Kidney (tissue), 13 donors: ENCODE measurements at regions not wholly inside any gene's neighbourhood (a gene's known extent, or its start where the extent isn't known, plus 50 kb on each side); places are given as distances from the start of the nearest gene placed in this dataset.
A peak's percentile ranks its signal among the peaks of the same experiment; 100 is the strongest.

Experiments used
- DNase-seq, 5 donors: peaks; one replicate each; pipeline ENCODE4 v3.0.0-alpha.2; 2013 to 2020
- FAIRE-seq: peaks from 2 replicates; lab custom pipeline; 2012; peaks lifted over from hg19 to GRCh38; lab: Jason Lieb, UNC
- H3K27ac ChIP-seq, 2 donors: one replicate each; pipeline ENCODE4 v1.7.0; 2013; ENCODE audit warnings: low read depth in 2 of 2, low read length in 2 of 2, inconsistent platforms in 1 of 2
- H3K27me3 ChIP-seq: one replicate; pipeline ENCODE4 v1.7.1; 2013; ENCODE audit warnings: low read length, inconsistent platforms; ENCODE audit not compliant: control insufficient read depth, insufficient read depth
- H3K36me3 ChIP-seq, 3 donors: one replicate each; pipeline versions ENCODE4 v1.7.0 to v1.7.1; 2013; ENCODE audit warnings: low read length in 3 of 3, control low read depth in 1 of 3, inconsistent platforms in 1 of 3; ENCODE audit not compliant: insufficient read depth in 3 of 3, control insufficient read depth in 2 of 3
- H3K4me1 ChIP-seq, 3 donors: one replicate each; pipeline versions ENCODE4 v1.7.0 to v1.7.1; 2013; ENCODE audit warnings: low read length in 3 of 3, inconsistent platforms in 1 of 3, low read depth in 1 of 3; ENCODE audit not compliant: control insufficient read depth in 2 of 3, insufficient read depth in 2 of 3
- H3K4me3 ChIP-seq, 3 donors: one replicate each; pipeline versions ENCODE4 v1.7.0 to v1.8.1; 2013; ENCODE audit warnings: low read length in 3 of 3, control low read depth in 1 of 3, inconsistent platforms in 1 of 3
- H3K9ac ChIP-seq, 3 donors: one replicate each; pipeline versions ENCODE4 v1.7.0 to v1.7.1; 2013; ENCODE audit warnings: low read length in 3 of 3, control low read depth in 1 of 3, inconsistent platforms in 1 of 3
- H3K9me3 ChIP-seq, 3 donors: one replicate each; pipeline versions ENCODE4 v1.7.0 to v1.7.1; 2013; ENCODE audit warnings: low read length in 3 of 3, control low read depth in 1 of 3, inconsistent platforms in 1 of 3; ENCODE audit not compliant: control insufficient read depth in 2 of 3, insufficient read depth in 1 of 3
- CTCF ChIP-seq: IDR thresholded peaks from 3 replicates; pipeline ENCODE4 v1.5.1; 2012; ENCODE audit warnings: mild to moderate bottlenecking, moderate library complexity, borderline replicate concordance; ENCODE audit not compliant: insufficient read depth; ENCODE audit errors: extremely low read depth
- intact Hi-C: fragments of 100-400 bp; cut with DNase I; formaldehyde crosslinking; loops from one replicate; pipeline ENCODE4 v1.11.1; 2022
- donor health status: control.
- donor health status: control.
- donor health status: control.
- donor health status: control.
- donor health status: control.
- donor health status: DM: yes; HTN: yes; CAD: no.
- donor health status: Normal renal cell carcinoma (clear cell type).

- intact Hi-C loops: no loop called here
- DNase-seq (peak in 3 of 5 donors; percentile 6 to 53 (median 10)), FAIRE-seq (no peak)
- H3K27ac ChIP-seq: no peak overlapping the region
- TF ChIP-seq CTCF: no peak
- H3K4me1 ChIP-seq: no peaks in the 10 kb centered on the region
- H3K36me3 ChIP-seq: no peaks in the 10 kb centered on the region
- no peaks in the 10 kb centered on the region for H3K27me3 ChIP-seq
- H3K4me3 ChIP-seq: no peak overlapping the region
- no peak overlapping the region for H3K9ac ChIP-seq
- peaks cover 0 to 11% (median 0%) of the 10 kb centered on the region in 3 donors for H3K9me3 ChIP-seq
These were observed 190.1 kb downstream of the UBE3A start for GRCh38 chr15:25248583-25249235.

- no peak overlapping the region for H3K9ac ChIP-seq
- no peaks in the 10 kb centered on the region for H3K36me3 ChIP-seq
- no peak for TF ChIP-seq CTCF
- H3K9me3 ChIP-seq: peaks cover 0 to 11% (median 2%) of the 10 kb centered on the region in 3 donors
- no peak overlapping the region for H3K4me3 ChIP-seq
- no peak overlapping the region for H3K27ac ChIP-seq
- DNase-seq: peak in 1 of 5 donors; percentile 11
- no peaks in the 10 kb centered on the region for H3K4me1 ChIP-seq
- H3K27me3 ChIP-seq: no peaks in the 10 kb centered on the region
- intact Hi-C loops: no loop called here
- FAIRE-seq: no peak
These were observed 189.4 kb downstream of the UBE3A start for GRCh38 chr15:25249236-25250010.

GRCh38 chr15:25250011-25250596 is 188.7 kb downstream of the UBE3A start:
- no peak overlapping the region for H3K27ac ChIP-seq
- no peaks in the 10 kb centered on the region for H3K27me3 ChIP-seq
- H3K9me3 ChIP-seq: peaks cover 0 to 11% (median 3%) of the 10 kb centered on the region in 3 donors
- H3K9ac ChIP-seq: no peak overlapping the region
- no peak overlapping the region for H3K4me3 ChIP-seq
- peak in 2 of 5 donors; percentile 11 to 56 for DNase-seq
- no peak for TF ChIP-seq CTCF
- no peaks in the 10 kb centered on the region for H3K4me1 ChIP-seq
- H3K36me3 ChIP-seq: no peaks in the 10 kb centered on the region
- intact Hi-C loops: no loop called here
- FAIRE-seq: no peak
